ENCODE measurements at regions not wholly inside any gene's neighbourhood (a gene's known extent, or its start where the extent isn't known, plus 50 kb on each side); places are given as distances from the start of the nearest gene placed in this dataset.

- no peak overlapping the region for H3K27ac ChIP-seq
- TF ChIP-seq CTCF (conservative IDR thresholded peaks at IDR 0.05), result no peak
- no peak for TF ChIP-seq ZFX (IDR thresholded peaks at IDR 0.05)
Measured at GRCh38 chr10:35768011-35768410, 125.9 kb upstream of the FZD8 start.

- TF ChIP-seq CTCF (conservative IDR thresholded peaks at IDR 0.05) (0 out of 2 replicates have a peak, but pooled peaks have one; percentile 3), ZFX (IDR thresholded peaks at IDR 0.05) (no peak)
- H3K27ac ChIP-seq, result no peak overlapping the region
Measured at GRCh38 chr10:35765996-35766395, 123.9 kb upstream of the FZD8 start.

GRCh38 chr10:35765066-35765527 is 123.0 kb upstream of the FZD8 start:
- TF ChIP-seq CTCF (conservative IDR thresholded peaks at IDR 0.05) (no peak), ZFX (IDR thresholded peaks at IDR 0.05) (no peak)
- H3K27ac ChIP-seq, result no peak overlapping the region

GRCh38 chr10:35762311-35763030 is 120.4 kb upstream of the FZD8 start:
- TF ChIP-seq ZFX (IDR thresholded peaks at IDR 0.05) (no peak), CTCF (conservative IDR thresholded peaks at IDR 0.05) (no peak)

GRCh38 chr10:35758076-35758475 is 116.0 kb upstream of the FZD8 start:
- H3K27ac ChIP-seq, result no peak overlapping the region
- no peak for TF ChIP-seq ZFX (IDR thresholded peaks at IDR 0.05)
- TF ChIP-seq CTCF (conservative IDR thresholded peaks at IDR 0.05), result no peak

More at GRCh38 chr10:35762311-35763030, 120.4 kb upstream of the FZD8 start:
- no peak overlapping the region for H3K27ac ChIP-seq

GRCh38 chr10:35754519-35754918 is 112.4 kb upstream of the FZD8 start:
- TF ChIP-seq CTCF (conservative IDR thresholded peaks at IDR 0.05) (no peak), ZFX (IDR thresholded peaks at IDR 0.05) (no peak)
- H3K27ac ChIP-seq, result no peak overlapping the region

GRCh38 chr10:35752469-35753461 is 110.7 kb upstream of the FZD8 start:
- TF ChIP-seq CTCF (conservative IDR thresholded peaks at IDR 0.05) (no peak), ZFX (IDR thresholded peaks at IDR 0.05) (no peak)
- H3K27ac ChIP-seq, result no peak overlapping the region

All from C4-2B (cell line).